ENCODE measurements at regions not wholly inside any gene's neighbourhood (a gene's known extent, or its start where the extent isn't known, plus 50 kb on each side); places are given as distances from the start of the nearest gene placed in this dataset.
"Not testable (repeated sequence)": the region's sequence is repeated elsewhere in the genome, so short reads cannot be mapped to it uniquely, and the experiment has no call there.

- Histone ChIP-seq H3K4me3 (no peak overlapping the region), H3K9me3 (no peaks in the 10 kb centered on the region), H3K36me3 (no peaks in the 10 kb centered on the region), H3K27me3 (no peaks in the 10 kb centered on the region), H3K27ac (no peak overlapping the region), H3K4me1 (no peaks in the 10 kb centered on the region)
- intact Hi-C loops (cut with DNase I): no loop called here
- no peak for DNase-seq
- no peak for ATAC-seq
- no peak for TF ChIP-seq CTCF (IDR thresholded peaks at IDR 0.05)
These were observed 82.1 kb upstream of the ELAC2 start for GRCh38 chr17:13099926-13100325.

- no peak for TF ChIP-seq CTCF (IDR thresholded peaks at IDR 0.05)
- no peak for DNase-seq
- no peak overlapping the region for H3K4me3 ChIP-seq
- no peaks in the 10 kb centered on the region for H3K9me3 ChIP-seq
- H3K36me3 ChIP-seq: no peaks in the 10 kb centered on the region
- no peak for ATAC-seq
- intact Hi-C loops (cut with DNase I): no loop called here
- no peaks in the 10 kb centered on the region for H3K27me3 ChIP-seq
- H3K4me1 ChIP-seq: no peaks in the 10 kb centered on the region
- H3K27ac ChIP-seq: no peak overlapping the region
These were observed 81.4 kb upstream of the ELAC2 start for GRCh38 chr17:13099089-13099735.

- no peaks in the 10 kb centered on the region for H3K4me1 ChIP-seq
- ATAC-seq: no peak
- no peaks in the 10 kb centered on the region for H3K27me3 ChIP-seq
- no peaks in the 10 kb centered on the region for H3K36me3 ChIP-seq
- intact Hi-C loops (cut with DNase I): no loop called here
- H3K27ac ChIP-seq: no peak overlapping the region
- DNase-seq: no peak
- no peak for TF ChIP-seq CTCF (IDR thresholded peaks at IDR 0.05)
- H3K9me3 ChIP-seq: no peaks in the 10 kb centered on the region
- no peak overlapping the region for H3K4me3 ChIP-seq
These were observed 78.5 kb upstream of the ELAC2 start for GRCh38 chr17:13096291-13096690.

GRCh38 chr17:13092010-13092409, 74.2 kb upstream of the ELAC2 start:
- H3K9me3 ChIP-seq; intact Hi-C loops (cut with DNase I); H3K27ac ChIP-seq; ATAC-seq; H3K27me3 ChIP-seq; H3K4me1 ChIP-seq; DNase-seq; H3K36me3 ChIP-seq; H3K4me3 ChIP-seq: not testable (repeated sequence)

GRCh38 chr17:13088666-13089065, 70.8 kb upstream of the ELAC2 start:
- Histone ChIP-seq H3K4me1 (no peaks in the 10 kb centered on the region), H3K9me3 (no peaks in the 10 kb centered on the region), H3K36me3 (no peaks in the 10 kb centered on the region), H3K27me3 (no peaks in the 10 kb centered on the region), H3K27ac (no peak overlapping the region), H3K4me3 (no peak overlapping the region)
- DNase-seq (no peak), ATAC-seq (no peak)
- intact Hi-C loops (cut with DNase I): no loop called here
- TF ChIP-seq CTCF (IDR thresholded peaks at IDR 0.05): no peak

- no peaks in the 10 kb centered on the region for H3K9me3 ChIP-seq
- TF ChIP-seq CTCF (IDR thresholded peaks at IDR 0.05): no peak
- no peaks in the 10 kb centered on the region for H3K4me1 ChIP-seq
- no peaks in the 10 kb centered on the region for H3K27me3 ChIP-seq
- intact Hi-C loops (cut with DNase I): no loop called here
- no peaks in the 10 kb centered on the region for H3K36me3 ChIP-seq
- no peak for DNase-seq
- H3K4me3 ChIP-seq: no peak overlapping the region
- no peak overlapping the region for H3K27ac ChIP-seq
- no peak for ATAC-seq
These were observed 70.0 kb upstream of the ELAC2 start for GRCh38 chr17:13087802-13088201.

All from upper lobe of right lung (tissue), 1 donor.